ENCODE measurements at regions not wholly inside any gene's neighbourhood (a gene's known extent, or its start where the extent isn't known, plus 50 kb on each side); places are given as distances from the start of the nearest gene placed in this dataset.

DNA sequence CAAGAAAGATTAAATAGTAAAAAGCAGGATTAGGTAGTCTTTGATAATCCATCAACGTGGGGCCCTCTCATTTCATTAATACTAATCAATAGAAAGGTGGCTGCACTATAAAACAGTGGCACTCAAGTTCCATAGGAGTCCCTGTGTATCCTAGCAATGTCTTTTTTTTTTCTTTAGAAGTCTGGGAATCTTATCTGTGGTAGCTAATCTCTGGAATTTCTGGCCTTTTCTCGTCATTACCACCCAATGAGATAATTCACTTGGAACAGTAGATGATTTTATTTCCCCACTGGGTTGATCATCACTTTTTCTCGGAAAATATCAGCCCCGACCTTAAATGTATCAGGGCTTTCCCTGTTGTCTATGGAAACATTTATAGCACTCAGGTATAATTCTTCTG is 86.8 kb upstream of the CDH6 start:
- no peaks in the 10 kb centered on the region for H3K9me3 ChIP-seq (ENCODE audit: insufficient read depth, low read length)
- H3K79me2 ChIP-seq (ENCODE audit: low read length), result no peaks in the 10 kb centered on the region
- TF ChIP-seq, protein P1, sequence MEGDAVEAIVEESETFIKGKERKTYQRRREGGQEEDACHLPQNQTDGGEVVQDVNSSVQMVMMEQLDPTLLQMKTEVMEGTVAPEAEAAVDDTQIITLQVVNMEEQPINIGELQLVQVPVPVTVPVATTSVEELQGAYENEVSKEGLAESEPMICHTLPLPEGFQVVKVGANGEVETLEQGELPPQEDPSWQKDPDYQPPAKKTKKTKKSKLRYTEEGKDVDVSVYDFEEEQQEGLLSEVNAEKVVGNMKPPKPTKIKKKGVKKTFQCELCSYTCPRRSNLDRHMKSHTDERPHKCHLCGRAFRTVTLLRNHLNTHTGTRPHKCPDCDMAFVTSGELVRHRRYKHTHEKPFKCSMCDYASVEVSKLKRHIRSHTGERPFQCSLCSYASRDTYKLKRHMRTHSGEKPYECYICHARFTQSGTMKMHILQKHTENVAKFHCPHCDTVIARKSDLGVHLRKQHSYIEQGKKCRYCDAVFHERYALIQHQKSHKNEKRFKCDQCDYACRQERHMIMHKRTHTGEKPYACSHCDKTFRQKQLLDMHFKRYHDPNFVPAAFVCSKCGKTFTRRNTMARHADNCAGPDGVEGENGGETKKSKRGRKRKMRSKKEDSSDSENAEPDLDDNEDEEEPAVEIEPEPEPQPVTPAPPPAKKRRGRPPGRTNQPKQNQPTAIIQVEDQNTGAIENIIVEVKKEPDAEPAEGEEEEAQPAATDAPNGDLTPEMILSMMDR (IDR thresholded peaks at IDR 0.05; ENCODE audit: low read depth, low read length), result no peak
- TF ChIP-seq EZH2phosphoT487 (IDR thresholded peaks at IDR 0.05; ENCODE audit: low read depth), result no peak
- H4K20me1 ChIP-seq (ENCODE audit: insufficient read depth, low read length), result no peaks in the 10 kb centered on the region
- no peak overlapping the region for H3K27ac ChIP-seq (ENCODE audit: low read length)
- no peak overlapping the region for H3K4me2 ChIP-seq (ENCODE audit: low read length)
- no peak overlapping the region for H3K4me3 ChIP-seq (ENCODE audit: low read length)
- H3K36me3 ChIP-seq (replicated peaks; ENCODE audit: low read depth, low read length), result no peaks in the 10 kb centered on the region
- no peaks in the 10 kb centered on the region for H3K27me3 ChIP-seq (ENCODE audit: low read depth, low read length)
- no peak overlapping the region for H3K9ac ChIP-seq (ENCODE audit: low read length)
- H2AFZ ChIP-seq (ENCODE audit: low read depth, low read length), result no peak overlapping the region
- no peaks in the 10 kb centered on the region for H3K4me1 ChIP-seq (ENCODE audit: low read length)

GRCh38 chr5:31106278-31106677 is 87.2 kb upstream of the CDH6 start:
- no peak for TF ChIP-seq EZH2phosphoT487 (IDR thresholded peaks at IDR 0.05; ENCODE audit: low read depth)
- TF ChIP-seq, protein P1 (IDR thresholded peaks at IDR 0.05; ENCODE audit: low read depth, low read length), result no peak
- Histone ChIP-seq H3K9ac (ENCODE audit: low read length) (no peak overlapping the region), H2AFZ (ENCODE audit: low read depth, low read length) (no peak overlapping the region), H3K27ac (ENCODE audit: low read length) (no peak overlapping the region), H3K27me3 (ENCODE audit: low read depth, low read length) (no peaks in the 10 kb centered on the region), H3K4me2 (ENCODE audit: low read length) (no peak overlapping the region), H3K79me2 (ENCODE audit: low read length) (no peaks in the 10 kb centered on the region), H3K4me1 (ENCODE audit: low read length) (no peaks in the 10 kb centered on the region), H3K9me3 (ENCODE audit: insufficient read depth, low read length) (no peaks in the 10 kb centered on the region), H3K4me3 (ENCODE audit: low read length) (no peak overlapping the region), H3K36me3 (replicated peaks; ENCODE audit: low read depth, low read length) (no peaks in the 10 kb centered on the region), H4K20me1 (ENCODE audit: insufficient read depth, low read length) (no peaks in the 10 kb centered on the region)

DNA sequence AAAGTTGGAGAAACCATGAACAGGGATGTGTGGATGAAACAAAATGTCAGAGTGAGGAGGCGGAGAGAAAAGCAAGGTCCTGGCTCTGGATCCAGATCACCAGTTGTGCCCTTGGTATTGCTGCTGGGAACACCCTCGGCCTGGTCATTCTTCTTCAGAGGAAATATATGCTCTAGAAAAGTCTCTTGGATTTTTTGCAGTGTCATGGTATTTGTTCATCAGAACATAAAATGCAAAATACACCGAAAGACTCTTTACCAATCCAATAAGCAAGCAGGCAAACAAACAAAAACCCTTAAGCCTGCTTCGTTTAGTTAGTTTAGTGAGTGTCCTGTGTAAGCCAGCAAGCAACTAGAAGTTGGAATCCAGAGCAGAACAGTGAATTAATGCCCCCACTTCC is 88.7 kb upstream of the CDH6 start:
- Histone ChIP-seq H3K27ac (ENCODE audit: low read length) (no peak overlapping the region), H3K9ac (ENCODE audit: low read length) (no peak overlapping the region), H3K4me2 (ENCODE audit: low read length) (no peak overlapping the region), H3K27me3 (ENCODE audit: low read depth, low read length) (no peaks in the 10 kb centered on the region), H3K4me1 (ENCODE audit: low read length) (no peaks in the 10 kb centered on the region), H3K79me2 (ENCODE audit: low read length) (no peaks in the 10 kb centered on the region), H4K20me1 (ENCODE audit: insufficient read depth, low read length) (no peaks in the 10 kb centered on the region), H3K9me3 (ENCODE audit: insufficient read depth, low read length) (no peaks in the 10 kb centered on the region), H3K4me3 (ENCODE audit: low read length) (no peak overlapping the region), H3K36me3 (replicated peaks; ENCODE audit: low read depth, low read length) (no peaks in the 10 kb centered on the region), H2AFZ (ENCODE audit: low read depth, low read length) (no peak overlapping the region)
- TF ChIP-seq EZH2phosphoT487 (IDR thresholded peaks at IDR 0.05; ENCODE audit: low read depth), result no peak
- TF ChIP-seq, protein P1 (IDR thresholded peaks at IDR 0.05; ENCODE audit: low read depth, low read length), result no peak

DNA sequence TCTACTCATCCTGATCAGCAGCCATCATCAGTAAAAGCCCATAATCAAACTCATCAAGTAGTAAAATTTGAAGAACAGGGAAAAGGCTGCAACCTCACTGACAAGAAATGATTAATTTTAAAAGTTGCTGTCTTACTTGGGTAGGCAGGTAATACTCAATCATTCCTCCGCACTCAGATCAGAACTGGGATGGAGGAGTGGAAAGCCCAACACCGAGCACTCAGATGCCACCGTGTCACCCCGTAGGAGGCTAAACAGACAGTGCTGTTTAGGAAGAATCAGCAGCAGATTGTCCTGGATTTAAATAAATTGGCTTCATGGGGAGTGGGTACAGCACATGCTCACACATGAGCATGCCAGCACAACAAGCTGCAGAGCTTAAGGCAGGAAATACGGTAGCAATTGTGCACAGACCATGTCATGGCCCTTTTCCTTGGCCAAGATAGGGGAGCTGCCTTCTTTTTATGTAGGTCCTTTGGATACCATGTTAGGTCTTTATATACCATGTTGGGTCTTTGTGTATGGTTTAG is 92.6 kb upstream of the CDH6 start:
- Histone ChIP-seq H3K4me2 (ENCODE audit: low read length) (no peak overlapping the region), H3K27ac (ENCODE audit: low read length) (no peak overlapping the region), H3K9me3 (ENCODE audit: insufficient read depth, low read length) (no peaks in the 10 kb centered on the region), H2AFZ (ENCODE audit: low read depth, low read length) (no peak overlapping the region), H3K9ac (ENCODE audit: low read length) (no peak overlapping the region), H3K4me3 (ENCODE audit: low read length) (no peak overlapping the region), H4K20me1 (ENCODE audit: insufficient read depth, low read length) (no peaks in the 10 kb centered on the region), H3K79me2 (ENCODE audit: low read length) (no peaks in the 10 kb centered on the region), H3K4me1 (ENCODE audit: low read length) (no peaks in the 10 kb centered on the region), H3K27me3 (ENCODE audit: low read depth, low read length) (no peaks in the 10 kb centered on the region), H3K36me3 (replicated peaks; ENCODE audit: low read depth, low read length) (no peaks in the 10 kb centered on the region)
- TF ChIP-seq EZH2phosphoT487 (IDR thresholded peaks at IDR 0.05; ENCODE audit: low read depth), result no peak
- TF ChIP-seq, protein P1 (IDR thresholded peaks at IDR 0.05; ENCODE audit: low read depth, low read length), result no peak

Data from OCI-LY3 (cell line).